ENCODE measurements at regions not wholly inside any gene's neighbourhood (a gene's known extent, or its start where the extent isn't known, plus 50 kb on each side); places are given as distances from the start of the nearest gene placed in this dataset.

DNA sequence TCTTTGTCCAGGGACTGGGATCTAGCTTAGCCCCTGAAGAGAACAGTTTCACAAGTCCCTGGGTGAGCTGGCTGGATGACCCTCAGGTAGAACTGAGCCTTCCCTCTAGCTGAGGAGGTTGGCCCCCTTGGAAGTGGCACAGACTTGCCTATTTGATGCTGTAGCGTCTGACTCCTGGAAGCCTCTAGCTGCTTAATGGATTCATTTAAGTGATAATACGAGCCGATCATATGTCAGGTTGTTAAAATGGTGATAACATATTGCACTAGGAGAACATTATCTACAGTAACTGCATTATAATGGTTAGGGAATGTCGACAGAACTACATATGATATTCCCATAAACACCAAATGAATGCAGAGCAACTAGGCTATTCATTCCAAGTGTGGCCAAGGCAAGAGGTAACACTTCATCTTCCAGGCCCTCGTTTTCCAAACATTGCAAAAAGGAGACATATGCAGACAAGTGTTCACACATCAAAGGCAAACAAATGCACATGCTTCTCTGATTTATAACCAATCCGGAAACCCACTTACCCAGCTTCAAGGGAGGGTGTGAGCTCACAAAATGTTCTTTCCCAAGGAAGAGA is 340.1 kb upstream of the PLXNA2 start:
- TF ChIP-seq JUND (IDR thresholded peaks at IDR 0.05; ENCODE audit: low read depth): no peak
- in situ Hi-C loops (cut with HindIII; ENCODE audit: low pct_unique_long_range_greater_than_20kb, low sequenced_read_pairs): no loop called here
- DNase-seq (ENCODE audit: low read depth in 1 of 2, low spot score in 1 of 2): no peak

DNA sequence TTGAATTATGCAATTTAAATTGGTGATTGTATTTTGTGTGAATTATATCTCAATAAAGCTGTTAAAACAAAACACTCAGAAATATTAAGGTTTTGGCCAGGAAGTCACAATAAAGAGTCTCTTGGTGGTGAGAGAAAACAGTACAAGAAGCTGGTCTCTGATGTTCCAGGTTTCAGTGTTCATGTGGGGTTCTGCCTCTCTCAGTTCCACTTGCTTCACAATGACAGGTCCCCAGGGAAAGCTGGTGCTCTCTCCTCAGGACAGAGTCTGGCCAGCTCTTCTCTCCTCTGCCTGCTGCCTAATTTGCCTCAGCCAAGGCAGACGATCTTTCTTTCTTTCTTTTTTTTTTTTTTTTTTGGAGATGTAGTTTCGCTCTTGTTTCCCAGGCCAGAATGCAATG is 342.9 kb upstream of the PLXNA2 start:
- no peak for DNase-seq (ENCODE audit: low read depth in 1 of 2, low spot score in 1 of 2)
- in situ Hi-C loops (cut with HindIII; ENCODE audit: low pct_unique_long_range_greater_than_20kb, low sequenced_read_pairs): no loop called here
- TF ChIP-seq JUND (IDR thresholded peaks at IDR 0.05; ENCODE audit: low read depth): no peak

DNA sequence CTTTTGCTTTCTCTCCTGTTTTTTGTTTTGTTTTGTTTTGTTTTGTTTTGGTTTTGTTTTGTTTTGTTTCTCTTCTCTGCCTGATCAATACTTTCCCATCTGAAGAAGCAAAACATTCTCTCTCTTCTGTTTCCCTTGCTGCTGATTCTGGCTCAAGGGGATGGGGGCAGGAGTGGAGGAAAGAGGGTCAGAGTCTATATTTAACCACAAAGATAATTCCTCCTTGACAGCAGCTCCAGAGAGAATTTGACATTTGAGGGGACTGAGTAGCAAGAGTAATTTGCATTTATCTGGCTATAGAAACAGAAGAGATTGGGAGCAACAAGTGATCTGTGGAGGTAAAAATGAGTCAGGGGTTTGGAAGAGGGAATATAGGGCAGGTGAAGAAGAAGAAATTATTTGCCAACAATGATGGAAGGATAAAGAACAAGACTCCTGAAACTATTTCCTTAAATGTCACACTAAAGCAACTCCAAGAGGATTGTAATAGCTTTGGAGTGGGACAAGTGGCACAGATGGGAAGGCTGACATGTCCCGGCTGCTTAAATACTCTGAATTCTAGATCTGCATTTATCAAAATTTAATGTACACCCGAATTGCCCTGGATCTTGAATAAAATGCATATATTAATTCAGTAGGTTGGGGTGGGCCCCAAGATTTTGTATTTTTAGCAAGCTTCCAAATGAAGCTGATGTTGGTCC is 349.3 kb upstream of the PLXNA2 start:
- in situ Hi-C loops (cut with HindIII; ENCODE audit: low pct_unique_long_range_greater_than_20kb, low sequenced_read_pairs): no loop called here
- no peak for DNase-seq (ENCODE audit: low read depth in 1 of 2, low spot score in 1 of 2)
- TF ChIP-seq JUND (IDR thresholded peaks at IDR 0.05; ENCODE audit: low read depth): no peak

GRCh38 chr1:208595236-208595635 is 351.1 kb upstream of the PLXNA2 start:
- in situ Hi-C loops (cut with HindIII; ENCODE audit: low pct_unique_long_range_greater_than_20kb, low sequenced_read_pairs): no loop called here
- no peak for TF ChIP-seq JUND (IDR thresholded peaks at IDR 0.05; ENCODE audit: low read depth)

DNA sequence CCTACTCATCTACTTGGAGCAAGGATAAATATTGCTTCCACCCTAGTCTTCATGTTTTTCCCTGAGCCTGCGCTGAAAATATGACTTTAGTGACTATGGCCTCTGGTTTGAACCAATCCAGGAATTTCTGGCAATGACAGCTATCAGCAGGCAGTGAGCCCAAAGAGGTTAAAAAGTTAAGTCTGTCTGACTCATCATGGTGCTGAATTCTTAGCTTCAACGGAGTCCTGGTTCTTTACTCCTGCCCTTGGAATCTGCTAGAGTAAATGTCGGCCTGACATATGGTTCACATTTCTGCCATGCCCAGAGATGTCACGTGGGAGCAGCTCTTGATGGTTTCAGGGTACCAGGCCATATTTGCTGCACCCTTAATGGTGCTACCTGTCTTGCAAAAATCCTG is 351.6 kb upstream of the PLXNA2 start:
- in situ Hi-C loops (cut with HindIII; ENCODE audit: low pct_unique_long_range_greater_than_20kb, low sequenced_read_pairs): no loop called here
- DNase-seq (ENCODE audit: low read depth in 1 of 2, low spot score in 1 of 2): no peak
- TF ChIP-seq JUND (IDR thresholded peaks at IDR 0.05; ENCODE audit: low read depth): no peak

More at GRCh38 chr1:208595236-208595635, 351.1 kb upstream of the PLXNA2 start:
- no peak for DNase-seq (ENCODE audit: low read depth in 1 of 2, low spot score in 1 of 2)

DNA sequence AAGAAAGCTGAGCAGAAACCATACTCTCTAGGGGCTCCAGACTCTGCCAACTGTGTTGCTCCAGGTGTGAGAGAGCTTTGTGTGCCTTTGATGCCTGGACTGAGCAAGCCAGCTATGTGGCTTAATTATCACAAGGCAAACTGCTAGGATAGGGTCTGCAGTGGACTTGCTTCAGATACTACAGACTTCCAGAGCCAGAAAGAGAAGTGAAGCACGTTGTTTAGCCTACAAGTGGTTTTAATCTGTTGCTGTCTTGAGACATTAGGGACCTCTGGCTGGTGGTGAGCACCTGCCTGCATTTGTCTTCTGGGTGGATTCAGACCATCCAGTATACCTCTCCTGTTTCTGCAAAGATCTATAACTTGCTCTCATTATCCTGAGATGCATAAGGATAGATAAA is 353.4 kb upstream of the PLXNA2 start:
- no peak for TF ChIP-seq JUND (IDR thresholded peaks at IDR 0.05; ENCODE audit: low read depth)
- no peak for DNase-seq (ENCODE audit: low read depth in 1 of 2, low spot score in 1 of 2)
- in situ Hi-C loops (cut with HindIII; ENCODE audit: low pct_unique_long_range_greater_than_20kb, low sequenced_read_pairs): no loop called here

DNA sequence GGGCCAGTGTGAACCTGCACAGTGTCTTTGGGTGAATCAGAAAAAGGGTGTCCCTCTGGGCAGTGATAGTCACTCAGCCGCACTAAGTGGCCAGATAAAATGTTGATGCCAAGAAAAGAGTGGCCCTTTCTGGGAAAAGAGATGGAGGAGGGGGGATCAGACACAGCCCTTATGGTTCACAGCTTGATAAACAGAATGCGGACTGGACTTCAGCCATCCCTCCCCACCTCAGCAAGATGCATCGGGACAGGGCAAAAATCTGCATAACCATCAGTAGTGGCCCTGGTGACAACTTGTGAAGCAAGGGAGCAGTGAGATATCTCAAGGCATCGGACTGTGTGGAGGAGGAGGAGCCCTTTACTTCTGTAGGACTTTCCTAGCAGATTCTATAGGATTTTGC is 353.8 kb upstream of the PLXNA2 start:
- no peak for DNase-seq (ENCODE audit: low read depth in 1 of 2, low spot score in 1 of 2)
- in situ Hi-C loops (cut with HindIII; ENCODE audit: low pct_unique_long_range_greater_than_20kb, low sequenced_read_pairs): no loop called here
- TF ChIP-seq JUND (IDR thresholded peaks at IDR 0.05; ENCODE audit: low read depth): no peak

- in situ Hi-C loops (cut with HindIII; ENCODE audit: low pct_unique_long_range_greater_than_20kb, low sequenced_read_pairs): no loop called here
- DNase-seq (ENCODE audit: low read depth in 1 of 2, low spot score in 1 of 2): no peak
- TF ChIP-seq JUND (IDR thresholded peaks at IDR 0.05; ENCODE audit: low read depth): no peak
Observed at GRCh38 chr1:208599063-208599462, 354.9 kb upstream of the PLXNA2 start.

DNA sequence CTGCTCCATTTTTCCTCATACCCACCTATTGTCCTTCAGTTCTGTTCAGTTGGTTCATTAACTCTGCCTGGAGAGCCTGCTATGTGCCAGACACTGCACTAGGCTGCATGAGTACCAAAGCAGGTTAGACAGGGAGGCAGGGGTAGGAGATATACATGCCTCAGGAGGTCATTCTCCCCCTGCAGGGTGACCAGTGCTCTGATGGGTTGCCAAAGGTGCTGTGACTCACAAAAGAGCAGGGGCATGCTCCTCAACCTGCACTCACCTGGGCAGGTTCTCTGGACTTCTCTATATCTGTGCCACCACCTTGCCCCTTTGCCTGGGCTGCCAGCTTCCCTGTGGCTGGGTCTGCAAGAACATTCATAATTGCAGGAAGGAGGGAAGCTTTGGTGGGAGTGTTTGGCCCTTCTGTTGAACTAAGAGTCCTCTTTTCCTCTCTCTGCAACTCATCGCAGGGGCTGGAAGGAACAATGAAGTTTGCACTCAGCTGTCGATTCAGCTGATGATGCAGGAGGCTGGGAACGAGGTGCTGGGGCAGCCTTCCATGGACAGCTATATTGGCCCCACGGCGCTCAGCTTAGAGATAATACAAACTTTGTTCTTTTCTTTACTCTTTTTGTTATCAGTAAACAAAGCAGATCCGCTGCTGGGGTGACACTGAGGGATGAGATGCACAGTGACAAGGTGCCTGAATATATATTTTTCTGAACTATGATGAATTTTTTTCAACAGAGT is 356.4 kb upstream of the PLXNA2 start:
- in situ Hi-C loops (cut with HindIII; ENCODE audit: low pct_unique_long_range_greater_than_20kb, low sequenced_read_pairs): no loop called here
- no peak for TF ChIP-seq JUND (IDR thresholded peaks at IDR 0.05; ENCODE audit: low read depth)
- no peak for DNase-seq (ENCODE audit: low read depth in 1 of 2, low spot score in 1 of 2)

- no peak for TF ChIP-seq JUND (IDR thresholded peaks at IDR 0.05; ENCODE audit: low read depth)
- in situ Hi-C loops (cut with HindIII; ENCODE audit: low pct_unique_long_range_greater_than_20kb, low sequenced_read_pairs): no loop called here
- no peak for DNase-seq (ENCODE audit: low read depth in 1 of 2, low spot score in 1 of 2)
Observed at GRCh38 chr1:208601561-208601960, 357.4 kb upstream of the PLXNA2 start.

DNA sequence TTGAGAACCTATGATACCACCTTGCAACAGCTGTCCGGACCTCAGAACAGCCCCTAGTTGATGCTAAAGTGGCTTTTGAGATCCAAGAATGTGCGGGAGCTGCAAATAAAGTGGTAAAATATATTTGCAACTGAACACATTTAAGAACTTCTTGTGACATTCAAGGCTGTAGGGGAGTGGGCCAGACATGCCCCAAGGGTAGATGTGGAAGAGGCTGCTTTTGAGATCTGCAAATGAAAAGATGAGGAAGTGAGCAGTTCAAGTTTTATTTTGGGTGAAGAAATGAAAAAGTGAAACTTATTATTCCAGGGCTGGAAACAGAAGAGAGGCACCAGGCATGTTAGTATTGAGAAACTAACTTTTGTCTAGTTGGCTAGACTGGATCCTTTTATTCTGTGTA is 359.5 kb upstream of the PLXNA2 start:
- in situ Hi-C loops (cut with HindIII; ENCODE audit: low pct_unique_long_range_greater_than_20kb, low sequenced_read_pairs): no loop called here
- no peak for DNase-seq (ENCODE audit: low read depth in 1 of 2, low spot score in 1 of 2)
- TF ChIP-seq JUND (IDR thresholded peaks at IDR 0.05; ENCODE audit: low read depth): no peak

- in situ Hi-C loops (cut with HindIII; ENCODE audit: low pct_unique_long_range_greater_than_20kb, low sequenced_read_pairs): no loop called here
- no peak for TF ChIP-seq JUND (IDR thresholded peaks at IDR 0.05; ENCODE audit: low read depth)
- DNase-seq (ENCODE audit: low read depth in 1 of 2, low spot score in 1 of 2): no peak
Observed at GRCh38 chr1:208604295-208604694, 360.1 kb upstream of the PLXNA2 start.

GRCh38 chr1:208606959-208607358 is 362.8 kb upstream of the PLXNA2 start:
- in situ Hi-C loops (cut with HindIII; ENCODE audit: low pct_unique_long_range_greater_than_20kb, low sequenced_read_pairs): no loop called here
- DNase-seq (ENCODE audit: low read depth in 1 of 2, low spot score in 1 of 2): no peak
- no peak for TF ChIP-seq JUND (IDR thresholded peaks at IDR 0.05; ENCODE audit: low read depth)
